GM12875 (cell line): ENCODE measurements at regions not wholly inside any gene's neighbourhood (a gene's known extent, or its start where the extent isn't known, plus 50 kb on each side); places are given as distances from the start of the nearest gene placed in this dataset.
"Not testable (repeated sequence)": the region's sequence is repeated elsewhere in the genome, so short reads cannot be mapped to it uniquely, and the experiment has no call there.

Experiments
- H3K4me3 ChIP-seq: one replicate; pipeline ENCODE4 v1.5.1; 2011; ENCODE audit warnings: low read depth, low read length, control low read depth

DNA sequence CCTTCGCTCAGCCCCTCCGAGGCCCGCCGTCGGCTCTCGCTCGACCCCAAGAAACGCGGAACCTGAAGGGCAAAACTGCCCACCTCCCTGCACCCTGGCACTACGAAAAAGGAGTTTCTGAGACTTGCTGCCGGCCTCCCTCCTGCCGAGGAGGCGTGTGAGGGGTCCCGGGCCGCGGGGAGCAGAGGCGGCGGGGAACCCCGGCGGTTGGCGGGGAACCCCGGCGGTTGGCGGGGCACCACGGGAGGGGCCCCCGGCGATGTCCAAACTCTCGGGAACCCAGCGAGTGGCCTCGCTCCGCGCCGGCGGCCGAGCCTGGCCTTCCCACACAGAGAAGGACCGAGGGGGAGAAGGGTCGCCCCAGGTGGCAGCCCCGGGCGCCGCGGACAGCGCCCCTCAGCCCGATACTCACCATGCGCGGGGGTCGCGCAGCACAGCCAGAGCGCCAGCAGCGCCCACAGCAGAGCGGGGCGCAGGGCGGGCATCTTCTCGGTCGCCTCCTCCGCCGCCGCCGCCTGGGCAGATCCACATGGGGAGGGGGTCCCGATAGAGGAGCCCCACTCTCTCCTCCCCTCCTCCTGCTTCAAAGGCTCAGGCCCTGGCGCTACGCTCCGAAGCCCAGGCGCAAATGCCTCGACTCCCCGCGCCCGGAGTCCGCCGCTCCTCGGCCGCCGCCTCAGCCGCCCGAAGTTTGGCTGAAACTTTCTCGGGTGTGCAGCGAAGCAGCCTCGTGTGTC lies 69.4 kb upstream of the NUDT4B start:
- peak overlapping the region; percentile 43 for H3K4me3 ChIP-seq

DNA sequence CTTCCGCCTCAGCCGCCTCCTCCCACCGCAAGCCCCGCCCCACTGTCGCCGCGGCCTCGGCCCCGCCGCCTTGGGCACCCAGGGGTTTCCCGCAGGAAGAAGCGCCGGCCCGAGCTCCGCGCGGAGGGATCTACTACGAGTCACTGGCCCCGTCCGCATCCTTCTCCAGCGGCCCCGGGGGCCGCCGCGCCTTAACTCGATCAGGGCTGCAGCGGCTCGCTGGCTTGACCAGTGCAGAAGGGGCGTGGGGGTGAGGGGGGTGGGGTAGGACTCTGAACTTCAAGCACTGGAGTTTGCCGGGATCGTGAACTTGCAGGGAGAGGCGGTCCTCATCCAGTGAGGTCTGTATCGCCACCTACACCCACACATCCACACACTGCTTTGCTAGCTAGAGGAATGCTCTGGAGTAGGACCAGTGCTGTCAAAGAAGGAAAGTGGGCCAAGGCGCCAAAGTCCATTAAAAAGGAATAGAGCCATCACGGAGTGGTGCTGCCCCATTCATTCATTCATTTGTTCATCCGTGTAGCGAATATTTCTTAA lies 68.7 kb upstream of the NUDT4B start:
- not testable (repeated sequence) for H3K4me3 ChIP-seq

DNA sequence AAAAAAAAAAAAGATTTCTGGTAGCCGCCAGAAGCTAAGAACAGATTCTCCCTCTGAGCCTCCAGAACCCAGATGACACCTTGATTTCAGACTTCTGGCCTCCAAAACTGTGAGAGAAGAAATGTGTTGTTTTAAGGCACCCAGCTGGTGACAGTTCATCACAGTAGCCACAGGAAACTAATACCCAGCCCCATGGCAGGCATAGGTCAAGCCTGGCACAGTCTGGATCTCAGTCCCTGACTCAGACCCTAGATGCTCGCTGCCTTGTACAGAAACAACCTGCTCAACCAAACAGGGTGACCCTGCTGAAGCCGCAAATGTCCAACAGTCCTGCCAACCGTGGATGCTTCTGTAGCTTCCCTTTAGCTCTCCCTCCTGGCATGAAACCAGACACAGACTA lies 61.8 kb upstream of the NUDT4B start:
- H3K4me3 ChIP-seq, result not testable (repeated sequence)

DNA sequence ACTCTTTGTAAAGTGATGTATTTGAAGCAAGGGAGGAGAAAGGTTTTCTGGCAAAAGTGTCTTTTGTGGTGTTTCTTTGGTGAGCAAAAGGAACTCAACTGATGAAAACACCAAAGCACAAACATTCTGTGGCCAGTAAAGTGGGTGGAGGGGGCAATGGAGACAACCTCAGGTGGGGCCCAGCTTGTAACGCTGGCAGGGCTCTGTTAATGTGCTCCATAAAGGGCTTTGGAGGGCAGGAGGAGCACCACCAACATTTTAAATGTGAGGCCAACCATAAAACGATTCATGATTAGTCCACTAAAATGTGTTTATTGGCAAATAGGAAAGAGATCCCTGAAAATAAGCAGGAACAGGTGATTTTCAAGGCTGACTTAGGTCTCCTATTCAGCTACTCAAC lies 61.2 kb upstream of the NUDT4B start:
- not testable (repeated sequence) for H3K4me3 ChIP-seq
